HFFc6 (cell line): ENCODE measurements at regions not wholly inside any gene's neighbourhood (a gene's known extent, or its start where the extent isn't known, plus 50 kb on each side); places are given as distances from the start of the nearest gene placed in this dataset.

ENCODE experiments used
- DNase-seq: peaks from one replicate; pipeline ENCODE4 v3.0.0-alpha.2; 2018
- H3K27ac Mint-ChIP-seq: 2 replicates; pipeline ENCODE4 v1.8.0; 2020; ENCODE audit warnings: mild to moderate bottlenecking, mixed read lengths
- H3K27me3 Mint-ChIP-seq: 2 replicates; pipeline ENCODE4 v1.8.0; 2021; ENCODE audit warnings: mild to moderate bottlenecking, moderate library complexity, mixed read lengths; ENCODE audit not compliant: insufficient read depth
- H3K36me3 Mint-ChIP-seq: 2 replicates; pipeline ENCODE4 v1.8.0; 2021; ENCODE audit warnings: low read depth, mixed read lengths
- H3K4me1 Mint-ChIP-seq: 2 replicates; pipeline ENCODE4 v1.8.0; 2020; ENCODE audit warnings: low read depth, mixed read lengths
- H3K4me3 Mint-ChIP-seq: 2 replicates; pipeline ENCODE4 v1.8.0; 2020; ENCODE audit warnings: mild to moderate bottlenecking, moderate library complexity, mixed read lengths
- H3K9me3 Mint-ChIP-seq: 2 replicates; pipeline ENCODE4 v1.8.0; 2020; ENCODE audit warnings: mild to moderate bottlenecking, mixed read lengths
- CTCF ChIP-seq: fragments of 200-600 bp; sonication (generic); IDR thresholded peaks from 2 replicates; pipeline ENCODE4 v1.5.0; 2021; ENCODE audit warnings: antibody characterized with exemption, mild to moderate bottlenecking

- no peaks in the 10 kb centered on the region for H3K36me3 Mint-ChIP-seq
- H3K27ac Mint-ChIP-seq: no peak overlapping the region
- no peak for TF ChIP-seq CTCF
- DNase-seq: no peak
- no peaks in the 10 kb centered on the region for H3K9me3 Mint-ChIP-seq
- H3K27me3 Mint-ChIP-seq: peaks cover 8% of the 10 kb centered on the region; the same call in 1 of the 2 replicates
- H3K4me1 Mint-ChIP-seq: no peaks in the 10 kb centered on the region
- H3K4me3 Mint-ChIP-seq: no peak overlapping the region
Observed at GRCh38 chr1:60923389-60924087, 158.8 kb upstream of the NFIA start.

DNA sequence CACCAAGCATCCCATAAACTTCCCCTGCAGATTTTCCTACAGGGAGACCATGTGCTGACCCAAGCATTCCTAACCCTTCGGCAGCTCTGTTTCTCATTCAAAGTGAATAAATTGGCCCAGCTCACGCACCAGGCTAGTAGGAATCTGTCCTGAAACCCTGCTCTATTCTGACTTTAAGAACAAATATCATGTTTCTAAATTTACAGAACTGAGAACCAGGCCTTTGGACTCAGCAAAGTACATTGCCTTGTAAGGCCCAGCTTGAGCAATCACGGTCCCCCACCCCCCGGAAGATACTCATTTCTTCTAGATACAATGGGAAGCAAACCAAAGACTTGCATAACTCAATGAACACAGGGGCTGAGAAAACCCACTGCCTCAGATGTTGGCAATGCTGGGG is 160.1 kb upstream of the NFIA start:
- H3K36me3 Mint-ChIP-seq: no peaks in the 10 kb centered on the region
- no peaks in the 10 kb centered on the region for H3K9me3 Mint-ChIP-seq
- H3K4me1 Mint-ChIP-seq: no peaks in the 10 kb centered on the region
- TF ChIP-seq CTCF: no peak
- DNase-seq: no peak
- peaks cover 11% of the 10 kb centered on the region for H3K27me3 Mint-ChIP-seq
- H3K4me3 Mint-ChIP-seq: no peak overlapping the region
- no peak overlapping the region for H3K27ac Mint-ChIP-seq

- H3K4me1 Mint-ChIP-seq: no peaks in the 10 kb centered on the region
- H3K4me3 Mint-ChIP-seq: no peak overlapping the region
- H3K27me3 Mint-ChIP-seq: peaks cover 7% of the 10 kb centered on the region
- H3K27ac Mint-ChIP-seq: no peak overlapping the region
- no peak for TF ChIP-seq CTCF
- no peaks in the 10 kb centered on the region for H3K36me3 Mint-ChIP-seq
- no peaks in the 10 kb centered on the region for H3K9me3 Mint-ChIP-seq
- no peak for DNase-seq
Observed at GRCh38 chr1:60921175-60921574, 161.2 kb upstream of the NFIA start.

DNA sequence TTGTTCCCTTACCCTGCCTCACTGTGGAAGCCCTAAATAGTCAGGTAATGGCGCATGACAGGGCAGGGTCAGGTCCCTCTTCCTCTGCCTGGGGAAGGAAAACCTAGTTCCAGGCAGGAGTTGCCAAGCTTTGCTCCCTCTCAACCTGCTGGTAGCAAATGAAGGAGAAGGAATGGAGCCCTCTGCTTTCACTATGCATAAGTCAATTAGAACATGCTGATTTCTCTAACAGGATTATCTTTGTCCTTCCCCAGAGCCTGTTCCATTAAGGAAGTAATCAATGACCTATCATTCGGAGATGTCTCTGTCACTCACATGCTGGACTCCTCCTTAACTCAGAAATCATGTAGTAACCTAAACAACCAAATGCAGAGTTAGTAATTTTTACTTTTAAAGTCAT is 161.8 kb upstream of the NFIA start:
- DNase-seq: no peak
- Mint-ChIP-seq H3K27me3 (peaks cover 7% of the 10 kb centered on the region), H3K9me3 (no peaks in the 10 kb centered on the region), H3K4me1 (no peaks in the 10 kb centered on the region), H3K27ac (no peak overlapping the region), H3K36me3 (no peaks in the 10 kb centered on the region), H3K4me3 (no peak overlapping the region)
- no peak for TF ChIP-seq CTCF

DNA sequence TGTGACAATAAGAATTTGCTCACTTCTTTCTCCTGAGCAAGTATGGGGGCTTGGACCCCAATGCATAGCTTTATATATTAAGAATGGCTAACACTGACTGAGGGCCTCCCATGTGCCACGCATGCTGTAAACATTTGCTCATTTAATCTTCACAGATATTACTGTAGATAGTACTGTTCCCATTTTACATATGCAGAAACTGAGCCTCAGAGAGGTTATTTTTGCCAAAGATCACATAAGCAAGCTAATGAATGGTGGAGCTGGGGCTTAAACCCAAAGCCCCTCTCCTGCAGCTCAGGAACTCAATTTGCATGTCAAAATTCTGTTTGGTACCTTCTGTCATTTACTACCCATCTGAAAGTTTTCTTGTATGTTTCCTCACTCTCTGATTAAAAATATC is 163.5 kb upstream of the NFIA start:
- DNase-seq: no peak
- H3K27me3 Mint-ChIP-seq: peaks cover 6% of the 10 kb centered on the region

More for the DNA sequence above, 163.5 kb upstream of the NFIA start:
- TF ChIP-seq CTCF: no peak
- Mint-ChIP-seq H3K36me3 (no peaks in the 10 kb centered on the region), H3K9me3 (no peaks in the 10 kb centered on the region), H3K4me1 (no peaks in the 10 kb centered on the region), H3K27ac (no peak overlapping the region), H3K4me3 (no peak overlapping the region)
